K562 (cell line): ENCODE measurements at regions not wholly inside any gene's neighbourhood (a gene's known extent, or its start where the extent isn't known, plus 50 kb on each side); places are given as distances from the start of the nearest gene placed in this dataset.

ENCODE experiments used
- ATAC-seq: fragments of 200-7000 bp; cut with Tn5 transposase; 3 replicates; pipeline ENCODE4 v1.9.1; 2020; ENCODE audit warnings: moderate library complexity
- BruUV-seq: library from RNA; stranded (reverse); fragments of 400-500 nt; replicated peaks from 2 replicates; lab custom pipeline; 2021; lab: Mats Ljungman, UMichigan
- CTCF ChIA-PET: fragments of 300-600 bp; formaldehyde crosslinking; extraction: SDS; loops from one replicate; lab custom pipeline; 2021; ENCODE audit warnings: low intra/inter-chr PET ratio; lab: Yijun Ruan, JAX
- POLR2A ChIA-PET: fragments of 300-600, 350-650 bp; sonication (Branson Sonifier 250); formaldehyde crosslinking; extraction: SDS; loops from one replicate; lab custom pipeline; 2021; ENCODE audit warnings: antibody characterized with exemption, inconsistent platforms; lab: Yijun Ruan, JAX
- DNase-seq, 4 experiments: peaks; one replicate each; pipeline versions ENCODE4 v3.0.0 to v3.0.0-alpha.2; 2011 to 2018; ENCODE audit warnings: low spot score in 3 of 4, mixed read lengths in 3 of 4; ENCODE audit errors: extremely low read depth in 1 of 4
- FAIRE-seq: peaks from 2 replicates; lab custom pipeline; 2011; peaks lifted over from hg19 to GRCh38; lab: Jason Lieb, UNC
- H2AFZ ChIP-seq: 2 replicates; pipeline ENCODE4 v1.6.0; 2011; ENCODE audit warnings: low read depth, low read length, control low read depth, inconsistent platforms
- H3K27ac ChIP-seq: fragments of 200-600 bp; 3 replicates; pipeline ENCODE4 v1.8.0; 2011; ENCODE audit warnings: low read depth, mild to moderate bottlenecking, control low read depth, inconsistent platforms, low read length, moderate library complexity, mixed read lengths; ENCODE audit errors: extremely low read depth
- H3K27me3 ChIP-seq, 2 experiments: fragments of 300-600 bp in 1 of 2; 2 replicates in 1 of 2; 3 replicates in 1 of 2; pipeline versions ENCODE4 v1.6.0 to v1.8.0; 2011; ENCODE audit warnings: inconsistent platforms in 2 of 2, low read length in 2 of 2, mild to moderate bottlenecking in 1 of 2, mixed read lengths in 1 of 2, moderate library complexity in 1 of 2; ENCODE audit not compliant: control insufficient read depth in 2 of 2, insufficient read depth in 2 of 2
- H3K36me3 ChIP-seq: fragments of 300-600 bp; 3 replicates; pipeline ENCODE4 v1.8.0; 2011; ENCODE audit warnings: mild to moderate bottlenecking, low read length, inconsistent platforms; ENCODE audit not compliant: control insufficient read depth, insufficient read depth
- H3K4me1 ChIP-seq, 2 experiments: fragments of 200-600 bp in 1 of 2; replicated peaks in 1 of 2; 2 replicates in 1 of 2; 3 replicates in 1 of 2; pipeline versions ENCODE4 v1.5.1 to v1.8.0; 2011; ENCODE audit warnings: inconsistent platforms in 2 of 2, low read length in 2 of 2, mild to moderate bottlenecking in 1 of 2, mixed read lengths in 1 of 2, moderate library complexity in 1 of 2; ENCODE audit not compliant: control insufficient read depth in 2 of 2, insufficient read depth in 2 of 2
- H3K4me2 ChIP-seq: 2 replicates; pipeline ENCODE4 v1.6.1; 2011; ENCODE audit warnings: low read length, control low read depth, inconsistent platforms, mixed read lengths; ENCODE audit not compliant: insufficient read depth
- H3K4me3 ChIP-seq: fragments of 200-600 bp; sonication (generic), shearing (Covaris generic); 2 replicates; pipeline ENCODE4 v1.5.1; 2016; ENCODE audit warnings: control low read depth, inconsistent platforms
- H3K79me2 ChIP-seq: fragments of 200-600 bp; 3 replicates; pipeline ENCODE4 v1.8.0; 2011; ENCODE audit warnings: low read length, inconsistent platforms; ENCODE audit not compliant: control insufficient read depth, insufficient read depth
- H3K9ac ChIP-seq, 2 experiments: 2 replicates each; pipeline versions ENCODE4 v1.6.0 to v1.6.1; 2011; ENCODE audit warnings: low read depth in 2 of 2, low read length in 2 of 2, control low read depth in 1 of 2, inconsistent platforms in 1 of 2, mild to moderate bottlenecking in 1 of 2, mixed read lengths in 1 of 2; ENCODE audit not compliant: insufficient read depth in 1 of 2
- H3K9me1 ChIP-seq: one replicate; pipeline ENCODE4 v1.6.0; 2011; ENCODE audit warnings: inconsistent platforms, mild to moderate bottlenecking, low read length, moderate library complexity; ENCODE audit not compliant: control insufficient read depth, insufficient read depth
- H3K9me3 ChIP-seq: replicated peaks from 2 replicates; pipeline ENCODE4 v1.5.1; 2011; ENCODE audit warnings: low read depth, low read length, inconsistent platforms; ENCODE audit not compliant: control insufficient read depth, insufficient read depth
- H4K20me1 ChIP-seq: replicated peaks from 2 replicates; pipeline ENCODE4 v1.6.1; 2011; ENCODE audit warnings: low read length, inconsistent platforms, mixed read lengths; ENCODE audit not compliant: control insufficient read depth, insufficient read depth
- CHD4 ChIP-seq: fragments of 200-600 bp; sonication (generic); IDR thresholded peaks from 3 replicates; pipeline ENCODE4 v1.6.1; 2012; ENCODE audit warnings: low read depth, mild to moderate bottlenecking, mixed read lengths, low read length, inconsistent platforms; ENCODE audit not compliant: insufficient read depth, insufficient replicate concordance, poor library complexity, severe bottlenecking
- CSDE1 ChIP-seq, 2 experiments: fragments of 450-650 bp; IDR thresholded peaks; 2 replicates each; pipeline ENCODE4 v1.6.1; 2016; ENCODE audit warnings: mild to moderate bottlenecking in 1 of 2
- FOXO4 ChIP-seq: fragments of 450-650 bp; formaldehyde crosslinking; IDR thresholded peaks from 2 replicates; pipeline ENCODE4 v1.4.0; 2020; ENCODE audit warnings: mild to moderate bottlenecking, moderate library complexity
- HNRNPK ChIP-seq: fragments of 200-400 bp; formaldehyde crosslinking; IDR thresholded peaks from one replicate; pipeline ENCODE4 v1.6.1; 2018; ENCODE audit warnings: mild to moderate bottlenecking, low read depth, low read length; ENCODE audit not compliant: poor library complexity, severe bottlenecking
- NEUROD1 ChIP-seq: fragments of 150-350 bp; IDR thresholded peaks from 2 replicates; pipeline ENCODE4 v1.6.1; 2014; ENCODE audit warnings: borderline replicate concordance, low read length, low read depth; ENCODE audit not compliant: partially characterized antibody
- PHB2 ChIP-seq: fragments of 450-650 bp; IDR thresholded peaks from 2 replicates; pipeline ENCODE4 v1.6.1; 2017; ENCODE audit warnings: low read depth
- RNF2 ChIP-seq: sonication (generic); IDR thresholded peaks from 2 replicates; pipeline ENCODE4 v1.6.1; 2016
- SMAD3 ChIP-seq: fragments of 450-650 bp; formaldehyde crosslinking; conservative IDR thresholded peaks from 2 replicates; pipeline ENCODE4 v1.4.0; 2020; ENCODE audit warnings: mild to moderate bottlenecking
- SOX6 ChIP-seq: fragments of 450-650 bp; IDR thresholded peaks from 2 replicates; pipeline ENCODE4 v1.6.1; 2014; ENCODE audit warnings: mild to moderate bottlenecking
- TCFL5 ChIP-seq: fragments of 250-450 bp; sonication (Bioruptor Pico); conservative IDR thresholded peaks from 2 replicates; pipeline ENCODE4 v1.6.1; 2021; ENCODE audit warnings: mild to moderate bottlenecking, moderate library complexity, matching md5 sums
- TGIF2 ChIP-seq: sonication (generic); formaldehyde crosslinking; IDR thresholded peaks from 2 replicates; pipeline ENCODE4 v1.8.1; 2022; ENCODE audit warnings: mild to moderate bottlenecking, missing genetic modification reagents, moderate library complexity
- ZNF282 ChIP-seq: sonication (generic); formaldehyde crosslinking; IDR thresholded peaks from 2 replicates; pipeline ENCODE4 v1.8.1; 2023; ENCODE audit warnings: missing genetic modification reagents
- ZNF586 ChIP-seq: fragments of 450-650 bp; formaldehyde crosslinking; conservative IDR thresholded peaks from 2 replicates; pipeline ENCODE4 v1.4.0; 2020; ENCODE audit warnings: mild to moderate bottlenecking, moderate library complexity
- WGBS: fragments of 100-300 bp; shearing (Covaris generic); methylation state at CpG from one replicate; pipeline ENCODE4 v1.1.6; 2016; ENCODE audit warnings: low coverage, mixed read lengths; ENCODE audit not compliant: insufficient coverage; ENCODE audit errors: missing lambda C conversion rate; 5-methylcytosine and 5-hydroxymethylcytosine counted together
- in situ Hi-C: fragments of 300-500 bp; cut with MboI; formaldehyde crosslinking; loops from 4 replicates; pipeline ENCODE4 v1.15.0; 2018; ENCODE audit warnings: inconsistent platforms, mixed read lengths
- intact Hi-C: fragments of 100-400 bp; cut with micrococcal nuclease; formaldehyde crosslinking; loops from 2 replicates; pipeline ENCODE4 v1.14.2; 2022
- TF ChIP-seq, protein P1 (sequence below): sonication (generic); formaldehyde crosslinking; IDR thresholded peaks from 2 replicates; pipeline ENCODE4 v1.8.0; 2022; ENCODE audit warnings: mild to moderate bottlenecking, missing genetic modification reagents

GRCh38 chr7:106968160-106968559, 76.3 kb upstream of the PRKAR2B start:
- no peak for TF ChIP-seq TGIF2
- no peak for TF ChIP-seq CSDE1 (IDR thresholded peaks at IDR 0.05)
- no peak for TF ChIP-seq PHB2
- TF ChIP-seq SOX6: no peak
- TF ChIP-seq SMAD3: no peak
- no peak for TF ChIP-seq FOXO4
- no peak for TF ChIP-seq ZNF282 (CRISPR knock-in tag)
- TF ChIP-seq RNF2: no peak
- TF ChIP-seq, protein P1, sequence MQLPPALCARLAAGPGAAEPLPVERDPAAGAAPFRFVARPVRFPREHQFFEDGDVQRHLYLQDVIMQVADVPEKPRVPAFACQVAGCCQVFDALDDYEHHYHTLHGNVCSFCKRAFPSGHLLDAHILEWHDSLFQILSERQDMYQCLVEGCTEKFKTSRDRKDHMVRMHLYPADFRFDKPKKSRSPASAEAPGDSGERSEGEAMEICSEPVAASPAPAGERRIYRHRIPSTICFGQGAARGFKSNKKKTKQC: no peak
- TF ChIP-seq CHD4: no peak
- TF ChIP-seq ZNF586 (CRISPR knock-in tag): no peak
- no peak for TF ChIP-seq TCFL5 (CRISPR knock-in tag)
- no peak for TF ChIP-seq NEUROD1
- TF ChIP-seq HNRNPK: no peak
- intact Hi-C loops: no loop called here
- Histone ChIP-seq H3K79me2 (no peaks in the 10 kb centered on the region), H4K20me1 (no peaks in the 10 kb centered on the region), H3K9me3 (no peaks in the 10 kb centered on the region; the same call in 1 of the 2 replicates), H3K36me3 (no peaks in the 10 kb centered on the region), H3K27me3 (no peaks in the 10 kb centered on the region), H3K4me3 (no peak overlapping the region), H3K9me1 (no peaks in the 10 kb centered on the region), H3K4me1 (peaks cover 11 to 14% of the 10 kb centered on the region in 2 experiments; a peak in 4 of 5 replicates), H3K9ac (no peak overlapping the region), H2AFZ (peak overlapping the region; percentile 48), H3K4me2 (no peak overlapping the region), H3K27ac (no peak overlapping the region)
- CTCF ChIA-PET: no interaction called here
- FAIRE-seq (no peak), DNase-seq (no peak), ATAC-seq (no peak)
- 56% methylated on average over 5 of the region's 5 CpGs for WGBS
- no TSS peak for BruUV-seq
- in situ Hi-C loops: no loop called here
- POLR2A ChIA-PET: no interaction called here
